Type B pancreatic cell (in vitro differentiated cells): ENCODE measurements at regions not wholly inside any gene's neighbourhood (a gene's known extent, or its start where the extent isn't known, plus 50 kb on each side); places are given as distances from the start of the nearest gene placed in this dataset.

Experiments
- DNase-seq: peaks from one replicate; pipeline ENCODE4 v3.0.0; 2021; ENCODE audit warnings: mixed read lengths; ENCODE audit not compliant: unreplicated experiment; ENCODE audit errors: extremely low spot score
- H3K27ac Mint-ChIP-seq: 2 replicates; pipeline ENCODE4 v1.8.0; 2021; ENCODE audit warnings: mild to moderate bottlenecking, mixed read lengths
- H3K27me3 Mint-ChIP-seq: 2 replicates; pipeline ENCODE4 v1.8.0; 2021; ENCODE audit warnings: mixed read lengths
- H3K36me3 Mint-ChIP-seq: 2 replicates; pipeline ENCODE4 v1.8.0; 2021; ENCODE audit warnings: mixed read lengths
- H3K4me1 Mint-ChIP-seq: one replicate; pipeline ENCODE4 v1.8.0; 2021; ENCODE audit warnings: mixed read lengths; ENCODE audit not compliant: unreplicated experiment
- H3K4me3 Mint-ChIP-seq: 2 replicates; pipeline ENCODE4 v1.8.0; 2021; ENCODE audit warnings: mild to moderate bottlenecking, mixed read lengths
- H3K9me3 Mint-ChIP-seq: 2 replicates; pipeline ENCODE4 v1.8.0; 2021; ENCODE audit warnings: mixed read lengths
- TF ChIP-seq, protein P1 (sequence below): fragments of 200-600 bp; sonication (generic); conservative IDR thresholded peaks from 2 replicates; pipeline ENCODE4 v1.5.0; 2021; ENCODE audit warnings: antibody characterized with exemption, mild to moderate bottlenecking

DNA sequence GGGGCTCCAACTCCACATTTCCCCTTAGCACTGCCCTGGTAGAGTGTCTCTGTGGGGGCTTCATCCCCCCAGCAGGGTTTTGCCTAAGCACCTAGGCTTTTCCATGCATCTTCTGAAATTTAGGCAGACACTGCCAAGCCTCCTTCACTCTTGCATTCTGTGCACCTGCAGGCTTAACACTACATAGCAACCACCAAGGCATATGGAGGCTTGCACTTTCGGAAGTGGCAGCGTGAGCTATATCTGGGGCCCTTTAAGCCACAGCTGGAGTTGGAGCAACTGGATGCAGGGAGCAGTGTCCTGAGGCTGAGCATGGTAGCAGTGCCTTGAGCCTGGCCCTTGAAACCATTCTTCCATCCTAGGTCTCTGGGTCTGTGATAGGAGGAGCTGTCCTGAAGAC lies 214.8 kb upstream of the RPL34 start:
- Mint-ChIP-seq H3K4me3 (no peak overlapping the region), H3K27ac (no peak overlapping the region), H3K27me3 (no peaks in the 10 kb centered on the region), H3K36me3 (no peaks in the 10 kb centered on the region), H3K4me1 (no peaks in the 10 kb centered on the region), H3K9me3 (no peaks in the 10 kb centered on the region)
- TF ChIP-seq, protein P1, sequence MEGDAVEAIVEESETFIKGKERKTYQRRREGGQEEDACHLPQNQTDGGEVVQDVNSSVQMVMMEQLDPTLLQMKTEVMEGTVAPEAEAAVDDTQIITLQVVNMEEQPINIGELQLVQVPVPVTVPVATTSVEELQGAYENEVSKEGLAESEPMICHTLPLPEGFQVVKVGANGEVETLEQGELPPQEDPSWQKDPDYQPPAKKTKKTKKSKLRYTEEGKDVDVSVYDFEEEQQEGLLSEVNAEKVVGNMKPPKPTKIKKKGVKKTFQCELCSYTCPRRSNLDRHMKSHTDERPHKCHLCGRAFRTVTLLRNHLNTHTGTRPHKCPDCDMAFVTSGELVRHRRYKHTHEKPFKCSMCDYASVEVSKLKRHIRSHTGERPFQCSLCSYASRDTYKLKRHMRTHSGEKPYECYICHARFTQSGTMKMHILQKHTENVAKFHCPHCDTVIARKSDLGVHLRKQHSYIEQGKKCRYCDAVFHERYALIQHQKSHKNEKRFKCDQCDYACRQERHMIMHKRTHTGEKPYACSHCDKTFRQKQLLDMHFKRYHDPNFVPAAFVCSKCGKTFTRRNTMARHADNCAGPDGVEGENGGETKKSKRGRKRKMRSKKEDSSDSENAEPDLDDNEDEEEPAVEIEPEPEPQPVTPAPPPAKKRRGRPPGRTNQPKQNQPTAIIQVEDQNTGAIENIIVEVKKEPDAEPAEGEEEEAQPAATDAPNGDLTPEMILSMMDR = no peak
- DNase-seq = no peak

DNA sequence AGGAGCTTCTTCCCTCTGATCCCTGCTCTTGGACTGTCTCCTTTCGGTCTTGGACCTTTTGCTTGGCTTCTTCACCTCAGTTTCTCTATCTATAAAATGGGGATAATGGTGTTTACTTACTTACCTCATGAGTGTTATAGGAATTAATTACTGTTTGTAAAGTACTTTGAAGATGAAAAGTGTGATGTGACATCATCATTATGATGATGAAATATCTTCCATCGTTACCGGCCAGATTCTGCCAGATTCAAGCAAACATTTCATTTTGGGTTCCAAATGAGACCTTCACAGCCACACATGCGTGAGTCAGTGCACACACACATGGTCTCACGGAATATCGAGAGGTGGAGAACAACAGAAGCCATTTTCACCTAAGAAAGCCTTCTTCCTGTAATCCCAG lies 220.1 kb upstream of the RPL34 start:
- DNase-seq = no peak
- Mint-ChIP-seq H3K4me3 (no peak overlapping the region), H3K27me3 (no peaks in the 10 kb centered on the region), H3K27ac (no peak overlapping the region), H3K4me1 (peaks cover 7% of the 10 kb centered on the region), H3K9me3 (no peaks in the 10 kb centered on the region), H3K36me3 (no peaks in the 10 kb centered on the region)
- TF ChIP-seq, protein P1 = no peak

DNA sequence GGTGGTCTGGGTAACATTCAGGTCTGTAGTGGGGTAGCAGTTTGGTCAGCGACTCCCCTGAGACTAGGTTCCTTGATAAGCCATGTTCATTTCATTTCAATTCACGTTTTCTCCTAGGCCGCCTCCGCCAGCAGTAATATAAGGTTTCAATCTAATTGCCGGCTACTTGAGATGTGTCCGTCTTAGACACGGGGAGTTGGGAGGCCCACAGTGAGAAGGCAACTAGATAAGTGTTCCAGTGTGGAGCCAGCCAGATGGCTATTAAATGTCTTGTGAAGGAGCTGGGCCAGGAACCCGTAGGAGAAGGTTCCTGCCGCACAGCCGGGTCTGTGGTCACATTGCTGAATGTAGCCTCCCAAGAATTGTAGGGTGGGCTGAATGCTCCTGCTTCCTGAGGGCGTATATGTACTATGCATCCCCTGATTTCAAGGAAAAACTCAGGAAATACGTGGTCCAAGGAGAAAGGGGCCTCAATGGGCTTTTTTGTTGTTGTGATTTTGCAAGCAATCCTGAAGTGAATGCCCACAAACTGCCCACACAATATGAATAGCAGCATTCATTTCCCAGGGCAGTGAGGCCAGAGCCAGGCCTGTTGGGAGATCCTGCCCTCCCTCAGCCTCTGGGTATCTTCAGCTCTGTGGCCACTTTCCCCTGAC lies 220.6 kb upstream of the RPL34 start:
- Mint-ChIP-seq H3K4me3 (no peak overlapping the region), H3K36me3 (no peaks in the 10 kb centered on the region)

DNA sequence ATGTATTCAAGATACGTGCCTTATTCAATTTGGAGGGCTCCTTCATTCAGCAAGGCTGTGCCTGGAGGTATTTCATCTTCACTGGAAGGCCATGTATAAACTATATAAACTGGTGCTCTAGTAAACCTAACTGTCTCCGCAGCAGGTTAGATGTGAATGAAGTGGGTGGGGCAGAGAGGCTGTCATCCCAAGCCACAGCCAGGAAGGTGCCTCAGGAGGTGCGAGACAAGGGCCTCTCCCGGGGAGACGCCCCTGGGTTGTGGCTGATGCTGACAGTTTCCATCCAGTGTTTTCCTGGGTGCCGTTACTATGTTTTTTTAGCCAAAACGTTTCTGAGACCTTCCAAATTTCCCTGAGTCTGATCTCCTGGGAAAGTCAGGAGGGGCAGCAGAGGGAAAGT lies 221.5 kb upstream of the RPL34 start:
- no peaks in the 10 kb centered on the region for H3K9me3 Mint-ChIP-seq
- H3K27ac Mint-ChIP-seq = no peak overlapping the region
- H3K4me3 Mint-ChIP-seq = no peak overlapping the region
- DNase-seq = no peak
- no peaks in the 10 kb centered on the region for H3K27me3 Mint-ChIP-seq
- H3K36me3 Mint-ChIP-seq = no peaks in the 10 kb centered on the region
- TF ChIP-seq, protein P1 = no peak
- peaks cover 7% of the 10 kb centered on the region for H3K4me1 Mint-ChIP-seq

More for the DNA sequence above, 220.6 kb upstream of the RPL34 start:
- TF ChIP-seq, protein P1 = no peak
- no peak for DNase-seq
- Mint-ChIP-seq H3K4me1 (peaks cover 7% of the 10 kb centered on the region), H3K27me3 (no peaks in the 10 kb centered on the region), H3K27ac (no peak overlapping the region), H3K9me3 (no peaks in the 10 kb centered on the region)

DNA sequence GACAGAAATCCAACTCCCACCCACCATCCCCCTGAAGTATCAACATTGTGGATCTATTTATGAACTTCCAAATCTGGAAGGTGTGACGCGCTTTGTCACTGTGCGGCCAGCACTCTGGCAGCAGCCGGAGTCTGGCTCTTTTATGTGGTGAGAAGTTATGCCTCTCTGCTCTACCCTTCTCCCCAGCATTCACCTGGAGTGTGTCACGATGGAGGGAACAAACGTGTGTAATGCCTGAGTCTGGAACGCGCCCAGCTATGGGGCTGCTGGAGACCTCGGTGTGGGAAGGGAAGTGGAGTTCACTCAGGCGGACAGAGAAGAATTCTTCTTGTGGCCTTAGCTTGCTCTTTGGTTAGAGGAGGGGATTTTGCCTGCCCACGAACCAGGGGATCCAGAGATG lies 222.1 kb upstream of the RPL34 start:
- Mint-ChIP-seq H3K27ac (no peak overlapping the region), H3K27me3 (no peaks in the 10 kb centered on the region)

More for the DNA sequence above, 222.1 kb upstream of the RPL34 start:
- no peaks in the 10 kb centered on the region for H3K9me3 Mint-ChIP-seq
- no peak overlapping the region for H3K4me3 Mint-ChIP-seq
- H3K4me1 Mint-ChIP-seq = peaks cover 7% of the 10 kb centered on the region
- no peaks in the 10 kb centered on the region for H3K36me3 Mint-ChIP-seq
- DNase-seq = no peak
- TF ChIP-seq, protein P1 = no peak
